C4-2B (cell line): ENCODE measurements at regions not wholly inside any gene's neighbourhood (a gene's known extent, or its start where the extent isn't known, plus 50 kb on each side); places are given as distances from the start of the nearest gene placed in this dataset.

Experiments used
- CTCF ChIP-seq: fragments of 450-650 bp; conservative IDR thresholded peaks from 2 replicates; pipeline ENCODE4 v1.5.1; 2017; ENCODE audit warnings: mild to moderate bottlenecking
- ZFX ChIP-seq: fragments of 450-650 bp; IDR thresholded peaks from 2 replicates; pipeline ENCODE4 v1.6.1; 2017

DNA sequence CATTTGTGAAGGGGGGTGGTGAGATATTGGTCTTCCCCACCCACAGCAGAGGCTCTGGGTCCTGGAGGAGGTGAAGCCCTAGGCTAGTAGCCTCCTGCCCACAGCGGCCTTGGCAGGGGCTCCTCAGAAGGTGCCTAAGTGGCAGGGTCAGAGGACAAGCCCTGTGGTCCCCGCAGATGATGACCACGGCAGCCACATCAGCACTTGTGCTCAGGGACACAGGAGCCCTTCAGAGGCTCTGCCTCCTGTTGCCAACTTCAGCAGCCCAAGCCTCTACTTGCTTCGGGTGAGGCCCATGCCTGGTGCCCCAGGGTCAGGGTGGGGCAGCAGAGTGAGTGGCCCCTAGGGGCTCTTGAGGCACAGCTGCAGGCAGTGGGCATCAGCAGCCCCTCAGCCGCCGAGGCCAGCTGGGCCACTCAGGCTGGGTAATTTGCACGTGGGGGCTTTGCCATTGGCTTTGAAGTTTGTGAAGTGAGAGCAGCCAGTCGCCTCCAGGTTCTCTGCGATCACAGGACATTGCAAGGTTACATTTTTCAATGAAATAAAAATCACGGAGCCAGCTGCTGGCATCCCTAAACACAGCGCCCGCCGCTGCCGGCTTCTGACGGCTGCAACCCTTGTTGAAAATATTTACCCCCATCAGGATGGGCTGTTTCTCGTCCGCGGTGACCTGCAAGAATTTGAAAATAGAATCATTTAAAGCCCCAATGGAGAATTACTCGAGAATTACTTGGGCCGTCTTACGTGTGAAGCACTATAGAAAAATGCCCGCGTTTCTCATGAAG is 108.5 kb downstream of the HMX1 start:
- no peak for TF ChIP-seq CTCF
- no peak for TF ChIP-seq ZFX
